Kidney glomerular epithelial cell (primary cell): ENCODE measurements at regions not wholly inside any gene's neighbourhood (a gene's known extent, or its start where the extent isn't known, plus 50 kb on each side); places are given as distances from the start of the nearest gene placed in this dataset.

ENCODE experiments used
- DNase-seq: peaks from one replicate; lab custom pipeline; 2025; lab: John Stamatoyannopoulos, UW

DNA sequence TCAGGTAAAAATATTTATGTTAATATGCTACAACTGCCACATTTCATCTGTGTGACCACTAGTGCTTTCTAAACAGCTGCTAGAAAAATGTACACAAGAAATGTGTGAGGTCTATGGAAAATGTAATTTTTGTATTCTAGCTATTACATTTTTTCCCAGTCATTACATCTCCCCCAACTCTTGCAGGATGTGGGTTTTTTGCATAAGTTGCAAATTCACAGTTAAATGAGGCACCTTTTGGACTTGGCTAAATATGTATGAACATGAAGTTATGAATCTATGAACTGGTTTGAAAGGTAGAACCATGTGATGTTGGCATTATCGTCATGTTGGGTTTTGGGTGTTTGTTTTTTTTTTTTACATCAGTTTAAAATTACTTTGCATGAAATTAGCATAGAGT, 590.4 kb upstream of the WWC1 start:
- no peak for DNase-seq

DNA sequence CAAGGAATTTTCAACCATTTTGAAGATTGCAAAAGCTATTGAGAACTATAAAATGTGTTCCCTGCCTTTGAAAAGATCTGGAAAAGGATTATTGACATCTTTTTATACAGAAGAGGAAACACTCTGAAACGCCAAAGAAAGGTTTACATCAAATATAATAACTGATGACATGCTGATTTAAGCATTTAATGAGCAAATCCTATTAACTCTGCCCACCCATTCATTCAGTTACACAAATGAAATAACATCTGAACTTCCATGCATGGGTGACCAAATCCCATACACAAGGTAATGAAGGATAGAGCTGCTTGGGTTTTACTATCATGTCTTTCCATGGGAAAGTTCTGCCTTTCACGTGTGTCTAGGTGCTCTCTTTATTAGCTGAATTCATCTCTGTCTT, 589.4 kb upstream of the WWC1 start:
- DNase-seq: no peak

DNA sequence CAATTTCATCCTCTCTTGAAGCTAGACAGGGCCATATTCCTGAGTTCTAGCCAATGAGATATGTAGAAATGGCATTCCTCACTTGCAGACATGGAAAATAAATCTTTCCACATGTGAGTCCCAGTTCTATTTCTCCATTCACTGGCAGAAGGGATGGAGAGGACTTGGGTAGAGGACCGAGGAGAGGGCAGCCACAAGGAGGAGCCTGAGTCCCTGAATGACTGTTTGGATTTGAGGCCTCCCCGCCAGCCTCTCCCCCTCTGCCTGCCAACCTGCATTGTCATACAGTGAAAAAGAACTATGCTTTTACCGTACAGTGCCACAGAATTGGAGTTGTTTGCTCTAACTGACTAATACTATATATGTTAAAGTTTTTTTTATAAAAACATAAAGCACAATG, 583.0 kb upstream of the WWC1 start:
- DNase-seq: no peak

DNA sequence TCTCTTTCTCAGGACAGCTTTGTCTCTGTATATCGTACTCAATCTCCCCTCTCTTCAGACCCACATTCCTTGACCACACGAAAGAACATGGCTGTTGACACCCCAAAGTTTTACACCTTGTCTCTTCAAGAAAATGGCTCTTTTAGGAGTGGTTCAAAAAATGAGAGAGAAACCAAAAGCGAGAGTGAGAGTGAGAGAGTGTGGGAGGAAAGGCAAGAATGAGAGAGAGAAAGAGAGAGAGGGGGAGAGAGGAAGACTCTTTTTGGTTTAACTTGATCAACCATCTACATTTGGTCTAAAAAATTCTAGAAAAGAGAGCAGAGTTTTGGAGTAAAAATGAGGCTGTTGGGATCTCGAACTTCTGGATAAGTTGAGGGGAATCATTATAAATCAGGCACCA, 581.8 kb upstream of the WWC1 start:
- no peak for DNase-seq

DNA sequence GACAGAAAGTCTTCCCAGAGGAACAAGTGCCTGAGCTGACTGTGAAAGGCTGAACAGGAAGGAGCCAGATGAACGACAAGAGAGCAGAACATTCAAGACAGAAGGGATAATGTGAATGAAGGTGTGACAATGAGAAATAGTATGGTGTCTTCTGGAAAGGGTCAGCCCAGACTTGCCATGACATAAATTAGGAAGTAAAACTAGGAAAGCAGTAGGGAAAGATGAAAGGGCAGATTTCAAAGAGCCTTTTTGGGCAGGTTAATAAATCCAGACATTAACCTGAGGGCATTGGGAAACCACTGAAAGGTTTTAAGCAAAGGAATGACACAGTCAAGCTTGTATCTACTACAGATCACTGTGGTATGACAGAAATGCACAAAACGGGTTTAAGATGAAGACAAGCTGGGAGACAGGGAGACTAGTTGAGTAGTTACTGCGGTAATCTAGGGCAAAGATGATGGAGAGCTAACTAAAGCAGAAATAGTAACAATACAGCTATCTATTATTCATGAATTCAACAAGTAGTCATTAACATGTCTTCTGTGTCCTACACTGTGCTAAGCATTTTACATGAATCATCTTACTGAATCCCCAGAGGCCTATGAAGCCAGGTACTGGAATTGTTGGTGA, 580.9 kb upstream of the WWC1 start:
- DNase-seq: no peak

DNA sequence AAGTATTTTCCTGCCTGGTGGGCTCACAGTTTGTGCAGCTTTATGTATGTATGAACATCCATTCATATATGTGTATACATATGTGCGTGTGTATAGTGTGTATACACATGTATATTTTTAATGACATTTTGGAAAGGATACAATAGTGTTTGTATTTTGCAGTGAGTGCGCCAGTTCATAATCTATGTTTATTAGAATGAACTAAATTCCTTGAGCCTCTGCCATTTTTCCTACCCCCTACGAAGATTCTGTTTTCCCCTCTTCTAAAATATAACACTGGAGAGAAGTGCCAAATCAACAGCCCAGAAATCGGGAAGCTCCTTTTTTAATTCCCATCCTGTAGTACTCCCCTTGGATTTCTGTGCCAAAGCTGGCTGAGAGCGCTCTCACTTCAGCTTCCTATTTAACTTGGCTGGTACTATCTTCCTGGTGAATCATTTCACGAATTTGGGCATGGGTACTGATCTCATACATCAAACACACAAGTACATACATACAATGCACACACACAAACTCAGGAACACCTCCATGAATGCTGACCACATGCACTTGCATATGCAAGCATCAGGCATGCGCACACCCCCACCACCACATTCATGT, 578.4 kb upstream of the WWC1 start:
- no peak for DNase-seq

DNA sequence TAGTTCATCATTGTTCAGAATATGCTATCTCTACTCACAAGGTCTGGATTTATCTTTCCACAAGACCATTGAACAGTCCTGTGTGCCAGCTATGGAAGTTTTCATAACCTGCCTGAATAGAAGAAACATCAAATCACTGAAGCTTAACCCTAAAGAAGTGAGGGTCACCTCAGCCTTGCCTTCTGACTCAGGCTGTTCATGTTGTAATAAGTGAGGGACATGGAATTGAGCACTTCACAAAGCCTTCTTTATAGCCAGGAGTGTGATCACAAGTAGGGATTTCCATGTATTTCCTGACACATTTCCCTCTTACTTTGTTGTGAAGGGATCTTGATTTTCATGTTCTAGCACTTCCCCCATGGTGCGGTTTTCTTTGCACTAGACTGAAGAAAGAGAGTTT, 577.5 kb upstream of the WWC1 start:
- DNase-seq: no peak

DNA sequence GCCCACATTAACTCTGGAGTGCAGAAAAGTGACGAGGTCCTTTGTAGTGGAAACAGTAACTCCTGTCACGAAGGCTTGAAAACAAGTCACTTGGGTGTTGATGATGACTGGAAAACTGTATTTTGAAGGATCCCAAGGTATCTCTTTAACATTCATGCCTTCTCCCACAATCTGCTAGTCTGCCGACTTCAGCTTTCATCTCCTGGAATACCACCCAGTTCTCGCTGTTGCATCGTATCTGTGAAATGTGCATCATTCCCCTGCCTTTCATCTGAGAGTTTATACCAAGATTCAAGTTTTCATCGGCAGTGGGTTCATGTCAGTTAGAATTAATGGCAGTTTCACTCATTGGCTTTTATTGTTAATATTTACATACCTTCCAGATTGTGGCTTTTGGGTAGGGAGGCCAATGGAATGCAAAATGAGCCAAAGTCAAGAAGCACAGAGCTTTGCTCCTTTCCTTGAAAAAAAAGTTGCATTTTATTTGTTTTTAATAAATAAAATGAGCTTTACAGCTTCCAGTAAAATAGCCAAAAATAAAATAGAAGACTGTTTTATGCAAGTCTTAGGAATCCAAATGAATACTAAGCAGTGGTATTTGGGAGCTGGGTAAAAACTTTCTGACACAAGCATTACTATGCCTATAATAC, 575.2 kb upstream of the WWC1 start:
- no peak for DNase-seq

DNA sequence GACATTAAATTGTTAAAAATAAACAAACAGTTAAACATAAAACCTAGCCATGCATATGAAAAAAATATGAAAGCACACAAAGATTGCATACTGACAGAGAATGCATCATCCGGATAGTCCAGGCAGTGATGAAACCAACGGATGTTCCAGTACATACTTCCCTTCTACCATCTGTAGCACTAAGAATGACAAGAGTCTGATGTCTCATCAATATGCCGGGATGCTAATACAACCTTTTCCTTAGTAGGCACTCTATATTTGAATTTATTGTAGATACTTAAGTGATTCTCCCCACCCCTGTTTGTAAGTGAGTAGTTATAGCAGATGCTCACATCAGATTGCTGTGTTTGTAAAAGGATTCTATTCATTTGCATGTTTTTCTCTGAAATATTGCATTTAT, 571.2 kb upstream of the WWC1 start:
- DNase-seq: no peak

DNA sequence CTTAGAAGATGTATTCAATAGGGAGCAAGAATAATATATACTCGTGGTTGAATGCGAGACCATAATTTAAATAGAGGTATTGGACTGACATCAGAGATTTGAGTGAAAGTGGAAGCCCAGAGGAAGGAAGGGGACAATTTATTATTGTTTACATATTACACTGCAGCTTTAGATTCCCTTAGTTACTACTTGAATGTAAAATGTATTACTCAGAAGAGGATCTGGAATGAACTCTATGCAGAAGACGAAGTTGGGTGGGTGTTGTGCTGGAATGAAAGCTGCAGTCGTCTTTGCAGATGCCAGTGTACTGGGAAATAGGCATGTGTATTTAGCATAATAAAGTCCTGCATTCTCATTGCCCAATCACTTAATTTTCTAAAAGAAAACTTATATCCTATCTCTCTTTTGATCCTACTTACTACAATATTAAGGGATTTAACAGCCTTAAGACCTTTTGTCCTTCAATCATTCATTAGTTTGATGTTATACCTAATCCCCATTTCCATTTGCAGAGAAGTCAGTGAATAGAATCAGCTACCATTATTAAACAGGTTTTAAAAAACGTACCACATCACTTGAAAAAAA, 570.7 kb upstream of the WWC1 start:
- no peak for DNase-seq

DNA sequence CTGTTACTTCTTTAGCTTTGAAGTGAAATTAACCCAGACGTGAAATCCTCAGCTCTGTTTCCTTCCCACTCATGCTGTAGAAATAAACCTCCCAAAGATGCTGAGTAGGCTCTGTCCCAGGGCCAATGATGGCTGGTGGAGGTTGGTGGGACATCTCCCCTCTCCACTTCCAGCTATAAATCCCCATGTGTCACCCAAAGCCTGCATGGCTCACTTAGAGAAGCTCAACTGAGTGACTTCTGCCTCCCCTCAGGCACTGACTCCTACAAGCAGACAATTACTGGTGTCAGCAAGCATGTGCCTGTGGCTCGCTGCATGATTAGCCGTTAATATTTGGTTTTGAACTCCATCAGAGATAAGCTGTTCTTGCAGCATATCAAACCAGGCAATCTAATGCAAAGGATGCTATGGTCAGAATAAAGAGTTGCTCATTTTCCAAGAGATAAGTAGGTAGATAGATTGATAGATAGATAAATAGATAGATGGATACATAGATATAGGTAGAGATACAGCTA, 569.5 kb upstream of the WWC1 start:
- no peak for DNase-seq

DNA sequence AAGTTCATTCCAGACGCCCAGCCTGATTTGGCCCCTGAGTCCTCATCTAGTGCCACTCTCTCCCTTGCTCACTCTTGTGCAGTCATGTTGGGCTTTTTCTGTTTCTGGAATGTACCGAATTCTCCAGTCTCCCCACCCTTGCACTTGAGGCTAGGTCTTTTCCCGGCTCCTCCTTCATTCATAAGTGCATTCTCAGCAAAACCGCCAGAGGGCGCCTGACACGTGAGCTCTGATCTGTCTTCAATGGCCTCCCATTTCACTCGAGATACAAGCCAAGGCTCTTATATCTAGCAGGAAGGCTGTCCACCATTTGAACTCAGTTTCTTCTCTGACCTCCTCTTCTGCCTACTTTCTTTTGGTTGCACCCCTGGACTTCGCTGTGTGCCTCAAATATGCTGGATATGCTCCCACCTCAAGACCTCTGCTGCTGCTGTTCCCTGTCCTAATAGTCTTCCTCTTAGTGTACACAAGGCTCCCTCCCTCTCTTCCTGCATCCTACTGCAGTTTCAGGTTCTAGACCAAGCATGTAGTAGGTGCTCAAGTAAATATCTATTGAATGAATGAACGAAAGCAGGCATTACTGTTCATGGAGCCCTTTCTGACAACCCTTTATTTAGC, 568.1 kb upstream of the WWC1 start:
- peak; percentile 74 for DNase-seq

DNA sequence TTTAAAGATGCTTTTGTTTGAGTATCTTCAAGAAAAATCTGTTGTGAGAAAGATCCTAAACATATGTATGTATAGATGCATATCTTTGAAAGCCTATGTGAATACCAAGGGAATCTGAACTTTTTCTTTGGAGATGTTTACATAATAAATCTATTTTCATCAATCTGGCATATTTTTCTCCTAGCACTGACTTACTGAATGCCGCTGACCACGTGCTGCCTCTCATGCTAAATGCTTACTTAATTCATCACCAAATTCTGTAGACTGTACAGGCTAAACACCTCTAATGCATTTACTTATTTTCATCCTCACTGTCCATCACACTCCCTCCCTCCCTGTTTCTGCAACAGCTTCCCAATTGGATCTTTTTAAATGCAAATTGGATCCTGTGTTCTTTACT, 566.2 kb upstream of the WWC1 start:
- DNase-seq: no peak

DNA sequence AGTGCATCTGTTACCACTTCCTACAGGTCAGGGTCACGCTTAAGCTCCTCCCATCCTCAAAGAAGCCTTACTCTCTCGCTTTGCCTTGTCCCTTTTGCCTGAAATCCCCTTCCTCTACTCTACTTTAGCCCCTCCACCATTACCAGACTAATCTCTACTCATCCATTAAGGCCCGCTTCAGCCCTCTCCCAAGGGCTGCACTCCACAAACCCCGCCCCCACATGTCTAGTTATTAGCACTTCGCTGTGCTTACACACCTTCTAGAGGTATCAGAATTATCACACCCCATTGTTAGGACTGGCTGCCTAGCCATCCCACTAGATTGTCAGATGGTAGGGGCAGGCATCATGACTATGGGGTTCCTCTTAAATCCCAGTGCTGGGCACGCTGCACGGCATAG, 565.7 kb upstream of the WWC1 start:
- DNase-seq: no peak

DNA sequence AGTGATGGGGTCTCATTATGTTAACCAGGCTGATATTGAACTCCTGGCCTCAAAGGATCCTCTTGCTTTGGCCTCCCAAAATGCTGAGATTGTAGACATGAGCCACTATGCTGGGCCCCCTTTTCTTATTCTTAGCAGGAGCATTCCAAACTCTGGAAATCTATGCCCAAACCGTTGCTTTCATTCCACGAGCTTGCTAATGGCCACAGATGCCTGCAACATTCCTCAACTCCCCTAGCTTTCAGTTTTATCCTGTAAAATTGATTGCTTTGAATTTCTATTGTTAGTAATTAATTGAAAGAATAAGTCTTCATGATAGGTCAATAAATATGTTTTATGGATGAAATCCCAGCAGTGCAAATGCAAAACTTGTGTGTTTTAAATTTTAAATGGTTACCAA, 564.8 kb upstream of the WWC1 start:
- DNase-seq: no peak

DNA sequence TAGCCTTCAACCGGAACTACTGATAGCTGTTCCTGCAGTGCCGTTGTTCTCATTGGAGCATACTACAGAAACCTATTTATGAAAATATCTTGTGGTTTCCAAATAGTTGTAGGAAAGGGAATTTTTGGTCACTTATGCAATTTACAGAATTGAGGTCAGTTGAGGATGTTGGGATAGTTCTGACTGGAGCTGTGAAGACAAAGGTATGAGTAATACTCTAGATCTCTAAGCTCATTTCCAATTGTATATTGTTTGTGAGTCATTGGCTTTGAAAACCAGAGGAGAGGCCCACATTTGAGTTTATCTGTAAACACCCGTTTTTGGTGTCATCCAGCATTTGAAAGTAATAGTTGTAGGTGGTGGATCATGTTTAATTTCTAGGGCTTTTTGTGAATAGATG, 561.3 kb upstream of the WWC1 start:
- DNase-seq: peak; percentile 96

DNA sequence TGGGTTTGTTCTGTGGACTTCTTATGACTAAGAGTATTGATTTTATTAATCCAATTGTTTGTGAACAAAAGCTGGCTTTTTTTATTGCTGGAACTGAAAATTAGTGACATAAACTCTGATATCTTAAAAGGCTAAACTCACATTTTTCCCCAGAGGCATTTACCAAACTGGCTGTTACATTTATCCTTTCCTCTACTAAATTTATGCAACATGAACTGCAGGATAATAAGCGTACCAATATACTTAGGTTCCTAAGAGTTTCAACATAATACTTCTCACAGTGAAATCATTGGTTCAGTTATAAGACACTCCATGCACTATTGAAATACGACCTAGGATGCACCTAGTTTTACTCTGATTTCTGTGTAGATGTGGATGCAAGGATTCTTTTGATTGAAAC, 560.8 kb upstream of the WWC1 start:
- DNase-seq: no peak

DNA sequence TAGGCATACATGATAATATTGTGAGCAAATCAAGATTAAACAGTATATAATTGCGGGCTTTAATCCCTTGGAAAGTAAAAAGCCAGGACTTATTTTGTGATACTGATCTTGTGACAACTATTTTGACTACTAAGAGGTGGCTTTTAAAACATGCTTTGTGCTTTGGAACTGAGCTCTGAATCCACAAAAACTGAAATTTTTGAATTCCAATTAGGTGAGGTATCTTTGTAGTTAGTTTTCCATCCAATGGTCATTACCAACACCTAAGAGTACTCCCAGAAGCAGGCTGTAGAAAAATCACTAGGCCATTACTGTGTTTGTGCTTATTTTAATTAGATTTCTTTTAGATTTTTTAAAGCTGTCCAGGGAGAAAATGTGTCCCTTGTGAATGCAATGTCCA, 559.5 kb upstream of the WWC1 start:
- DNase-seq: no peak

DNA sequence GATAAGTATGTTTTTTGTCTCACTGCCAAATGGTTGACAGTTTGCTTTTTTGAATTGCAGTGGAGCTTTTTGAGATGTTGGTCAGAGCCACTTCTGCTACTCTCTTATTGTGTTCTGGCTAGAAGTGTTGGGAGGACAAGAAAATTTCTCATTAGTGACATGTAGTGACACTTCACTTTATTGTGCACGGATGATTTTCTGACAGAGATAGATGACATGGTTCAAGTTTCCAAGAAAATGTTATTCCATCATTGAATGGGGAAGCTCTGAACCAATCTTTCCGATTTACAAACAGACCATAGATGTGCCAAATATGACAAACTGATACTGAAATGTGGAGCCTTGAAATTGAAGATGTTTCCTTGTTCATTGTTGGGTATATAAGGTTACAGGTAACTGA, 558.9 kb upstream of the WWC1 start:
- no peak for DNase-seq

DNA sequence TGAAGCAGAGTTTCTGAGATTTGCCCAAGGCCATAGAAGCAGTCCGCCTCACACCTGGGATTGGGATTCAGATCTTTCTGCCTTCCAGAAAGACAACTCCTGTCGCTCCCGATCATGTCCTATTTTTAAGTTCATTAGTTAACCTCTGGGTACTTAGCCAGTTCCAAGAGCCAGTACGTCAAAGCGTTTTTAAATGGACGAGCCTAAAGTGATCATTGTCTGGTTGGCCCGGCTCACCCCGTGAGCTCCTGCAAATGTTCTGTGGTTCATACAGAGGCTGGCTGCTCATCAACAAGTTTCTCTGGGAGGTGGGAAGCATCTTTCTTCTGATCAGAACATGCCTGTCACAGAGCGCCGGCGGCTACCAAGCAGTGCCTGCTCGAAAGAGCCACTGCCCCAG, 554.5 kb upstream of the WWC1 start:
- no peak for DNase-seq

DNA sequence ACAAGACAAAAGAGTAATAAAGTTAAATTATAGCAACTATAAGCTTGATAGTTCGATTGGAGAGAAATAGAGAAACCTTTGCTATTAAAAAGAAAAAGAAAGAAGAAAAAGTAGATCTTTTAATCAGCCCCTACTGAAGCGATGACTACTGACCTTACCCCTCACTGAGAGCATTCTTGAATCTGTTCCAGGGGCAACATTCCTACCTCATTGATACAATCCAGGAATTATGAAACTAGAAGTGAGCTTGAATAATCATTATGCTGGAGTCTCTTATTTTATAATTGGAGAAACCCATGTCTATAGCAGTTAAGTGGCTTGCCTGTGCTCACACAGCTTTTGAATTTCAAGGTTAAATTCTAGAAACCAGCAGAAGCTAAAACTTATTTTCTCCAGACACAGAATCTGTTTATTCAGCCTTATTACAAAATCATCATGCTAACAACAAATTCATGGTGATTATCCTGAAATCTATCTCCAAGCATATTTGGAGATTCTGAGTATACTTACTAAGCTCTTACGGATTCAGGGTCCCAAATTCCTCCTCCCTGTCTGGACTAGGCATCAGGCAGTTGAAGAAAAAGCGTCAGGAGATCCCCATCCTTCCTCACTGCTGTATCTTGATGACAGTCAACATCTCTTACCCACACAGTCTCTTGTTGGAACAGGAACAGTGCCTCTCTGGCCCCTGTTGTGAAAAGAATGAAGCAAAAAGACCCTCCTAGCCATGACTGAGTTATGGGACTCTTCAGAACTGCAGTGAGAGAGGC, 547.6 kb upstream of the WWC1 start:
- DNase-seq: peak; percentile 87

DNA sequence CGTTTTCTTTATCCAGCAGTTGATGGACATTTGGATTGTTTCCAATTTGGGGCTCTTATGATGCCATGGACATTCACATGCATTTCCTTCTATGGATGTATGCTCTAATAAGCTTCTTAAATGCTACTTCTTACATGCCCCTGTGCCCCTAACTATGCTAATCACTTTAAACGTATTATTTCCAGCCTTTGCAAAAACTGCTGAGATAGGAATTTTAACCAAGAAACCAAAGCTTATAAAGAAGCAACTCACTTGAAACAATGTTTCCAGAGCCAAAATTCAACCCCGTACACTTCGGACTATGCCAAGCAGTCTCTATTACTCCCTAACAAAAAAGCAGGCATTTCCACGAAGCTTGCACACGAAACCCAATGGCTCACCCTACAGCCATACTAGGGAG, 545.6 kb upstream of the WWC1 start:
- no peak for DNase-seq
